DMS153 (cell line): ENCODE measurements at regions not wholly inside any gene's neighbourhood (a gene's known extent, or its start where the extent isn't known, plus 50 kb on each side); places are given as distances from the start of the nearest gene placed in this dataset.
"Not testable (repeated sequence)": the region's sequence is repeated elsewhere in the genome, so short reads cannot be mapped to it uniquely, and the experiment has no call there.

Experiments used
- DNase-seq: peaks from one replicate; lab custom pipeline; 2025; lab: John Stamatoyannopoulos, UW

DNA sequence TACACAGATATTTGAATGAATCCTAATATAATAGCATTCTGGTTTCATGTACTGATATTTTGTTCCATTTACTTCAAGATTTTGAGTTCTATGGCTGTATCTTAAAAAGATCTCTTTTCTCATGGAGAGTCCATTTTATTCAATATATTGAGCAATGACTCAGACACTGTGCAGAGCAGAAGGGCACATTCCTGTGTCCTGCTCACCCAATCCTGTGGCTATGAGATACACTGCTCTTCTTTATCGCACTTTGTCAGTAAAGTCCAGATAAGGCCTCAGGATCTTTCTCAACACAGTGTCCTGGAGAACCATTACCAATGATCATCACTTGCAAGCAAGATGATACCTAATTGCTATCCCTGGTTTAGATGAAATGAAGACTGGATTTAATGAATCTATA is 155.0 kb downstream of the CYSLTR2 start:
- no peak for DNase-seq

DNA sequence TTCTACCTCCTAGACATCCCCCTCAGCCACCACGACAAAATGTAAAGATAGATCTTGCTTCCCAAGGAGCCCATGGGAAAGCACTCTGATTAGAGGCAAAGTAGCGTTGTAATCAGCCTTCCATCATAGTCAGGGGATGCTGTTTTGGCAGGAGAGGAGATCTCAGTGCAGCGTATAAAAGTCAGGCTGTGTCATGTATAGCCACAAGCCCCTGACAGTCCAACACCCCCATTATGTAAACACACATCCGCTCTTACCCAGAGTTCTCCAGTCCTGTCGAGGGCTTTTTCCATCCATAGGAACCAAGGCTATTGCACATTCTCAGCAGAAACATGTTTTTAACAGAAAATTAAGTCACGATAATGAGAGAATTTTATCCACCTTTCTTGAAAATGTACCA is 156.3 kb downstream of the CYSLTR2 start:
- DNase-seq, result no peak

DNA sequence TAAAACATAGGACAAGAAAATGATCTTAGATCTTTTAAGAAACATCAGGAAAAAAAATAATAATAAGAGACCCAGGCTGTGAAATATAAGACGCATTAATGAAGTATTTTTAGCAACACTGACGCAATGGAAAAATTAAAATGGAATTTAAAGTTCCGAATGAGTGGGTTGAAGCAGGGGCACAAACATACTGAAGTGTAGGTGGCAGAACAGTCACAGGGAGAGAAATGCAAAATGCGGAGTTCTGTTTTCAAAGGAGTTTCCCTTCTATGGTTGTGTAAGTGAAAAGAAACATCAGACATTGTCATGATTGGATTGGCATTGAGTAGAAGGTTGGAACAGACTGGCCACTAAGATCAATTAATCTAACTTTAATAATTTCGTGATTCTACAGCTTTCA is 159.8 kb downstream of the CYSLTR2 start:
- DNase-seq, result no peak

DNA sequence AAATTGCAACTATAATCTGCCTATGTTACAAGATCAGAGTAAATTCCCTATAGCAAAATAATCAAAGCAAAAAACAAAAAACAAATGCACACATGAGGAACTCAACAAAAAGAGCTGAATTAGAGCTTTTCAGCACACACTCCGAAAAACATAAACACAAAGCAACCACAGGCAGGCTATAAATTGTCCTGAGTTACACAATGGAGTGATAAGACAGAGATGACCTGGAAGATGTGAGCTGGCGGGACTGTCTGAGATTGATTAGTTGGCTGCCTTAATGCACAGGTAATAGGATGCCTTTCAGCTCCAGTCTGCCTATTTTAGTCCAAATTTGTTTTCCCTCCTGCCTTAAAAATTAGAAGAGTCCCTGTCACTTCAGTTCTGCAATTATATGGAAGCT is 159.0 kb upstream of the FNDC3A start:
- DNase-seq, result no peak

DNA sequence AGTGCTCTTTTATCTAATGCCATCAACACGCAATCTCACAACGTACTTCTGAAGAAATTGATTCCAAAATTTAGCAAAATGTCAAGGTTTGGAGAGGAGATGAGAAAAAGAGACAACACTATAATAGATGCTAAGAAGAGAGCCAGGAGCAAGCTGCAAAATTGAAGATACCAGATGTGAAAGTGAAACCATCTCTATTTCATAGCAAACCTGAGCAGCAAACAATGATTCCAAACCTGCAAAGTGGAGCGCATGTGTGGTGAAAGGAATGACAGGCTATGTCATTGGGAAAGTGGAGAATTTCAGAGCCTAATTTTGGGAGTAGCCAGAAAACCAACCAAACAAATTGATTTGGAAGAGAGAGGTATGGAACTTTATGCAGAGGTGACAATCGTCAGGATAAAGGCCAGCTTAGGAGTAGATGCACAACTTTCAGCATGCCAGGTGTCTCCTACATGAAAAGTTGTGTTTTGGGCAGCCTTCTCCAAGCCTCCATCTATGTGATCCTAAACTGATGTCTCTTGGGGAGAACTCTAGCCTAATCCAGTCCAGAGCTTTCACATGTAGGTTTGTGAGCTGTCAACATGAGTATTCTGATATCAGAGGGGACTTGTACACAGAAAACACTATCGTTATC is 158.4 kb upstream of the FNDC3A start:
- DNase-seq, result no peak

DNA sequence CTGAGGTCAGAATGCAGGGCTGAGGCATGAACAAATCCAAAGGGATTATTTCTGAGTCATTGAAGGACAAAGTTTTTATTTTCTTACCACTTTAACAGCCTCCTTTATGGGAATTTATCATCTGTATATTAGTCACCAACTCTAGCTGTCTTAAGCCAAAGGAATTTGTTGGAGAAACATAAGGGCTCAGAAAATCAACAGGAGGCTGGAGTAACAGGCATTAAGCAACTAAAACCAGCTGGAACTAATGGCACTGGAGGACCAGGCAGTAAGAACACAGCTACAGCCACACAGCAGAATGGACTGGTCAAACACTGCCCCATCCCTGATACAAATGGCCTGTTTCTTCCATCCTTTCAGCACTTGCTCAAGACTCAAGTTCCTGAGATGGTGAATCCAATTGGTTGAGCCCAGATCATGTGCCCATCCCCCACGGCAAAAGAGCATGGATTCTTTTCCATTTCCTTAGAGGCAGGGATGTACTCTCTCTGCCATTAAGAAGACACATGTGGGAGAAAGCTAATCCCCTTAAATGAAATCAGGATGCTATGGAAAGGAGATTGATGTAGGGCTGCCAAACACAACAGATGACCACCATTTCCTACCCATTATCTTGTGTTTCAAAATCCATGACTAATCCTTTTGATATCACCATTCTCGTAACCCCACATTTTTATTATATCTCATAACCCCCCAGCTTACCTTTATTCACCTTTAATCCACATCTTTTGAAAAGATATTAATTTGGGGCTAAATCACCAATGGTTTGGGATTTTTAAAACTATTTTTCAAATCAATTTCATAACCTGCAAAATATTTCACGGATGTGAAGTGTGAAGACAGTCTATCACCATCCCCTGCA is 157.0 kb upstream of the FNDC3A start:
- no peak for DNase-seq

DNA sequence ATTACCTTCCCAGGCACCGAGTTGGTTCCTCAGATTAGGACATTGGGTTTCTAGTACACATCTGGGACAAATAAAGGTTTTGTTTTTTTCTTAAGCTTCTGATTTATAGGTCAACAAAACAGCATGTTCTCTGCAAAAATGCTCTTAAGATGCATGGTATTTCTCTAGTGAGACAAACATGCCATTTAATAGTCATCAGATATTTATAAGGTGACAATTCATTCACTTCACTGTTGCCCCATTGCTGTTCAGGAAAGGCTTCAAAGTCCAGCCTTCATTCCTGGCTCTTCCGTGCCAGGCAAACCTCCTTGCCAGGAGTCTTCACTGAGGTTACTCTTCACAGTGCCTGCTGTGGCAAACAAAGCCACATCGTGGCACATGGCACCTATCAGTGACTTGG is 156.3 kb upstream of the FNDC3A start:
- no peak for DNase-seq

DNA sequence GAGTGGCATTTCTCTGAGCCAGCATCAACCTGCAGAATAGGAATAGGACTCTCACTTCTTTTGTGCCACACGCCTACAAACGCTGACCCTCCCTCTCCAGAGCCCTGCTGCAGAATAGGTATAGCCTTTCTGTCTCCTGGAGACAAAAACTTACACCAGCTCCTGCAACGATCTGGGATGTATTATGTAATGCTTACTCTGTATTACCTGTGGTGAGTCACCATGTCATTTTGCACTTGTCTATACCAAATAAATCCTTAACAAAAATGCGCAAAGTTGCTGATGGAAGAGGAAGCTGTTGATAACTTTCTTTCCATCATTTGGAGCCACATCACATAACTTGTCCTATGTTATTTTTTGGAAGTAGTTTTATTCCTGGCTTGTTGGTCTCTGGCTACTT is 155.8 kb upstream of the FNDC3A start:
- DNase-seq, result peak; percentile 51

DNA sequence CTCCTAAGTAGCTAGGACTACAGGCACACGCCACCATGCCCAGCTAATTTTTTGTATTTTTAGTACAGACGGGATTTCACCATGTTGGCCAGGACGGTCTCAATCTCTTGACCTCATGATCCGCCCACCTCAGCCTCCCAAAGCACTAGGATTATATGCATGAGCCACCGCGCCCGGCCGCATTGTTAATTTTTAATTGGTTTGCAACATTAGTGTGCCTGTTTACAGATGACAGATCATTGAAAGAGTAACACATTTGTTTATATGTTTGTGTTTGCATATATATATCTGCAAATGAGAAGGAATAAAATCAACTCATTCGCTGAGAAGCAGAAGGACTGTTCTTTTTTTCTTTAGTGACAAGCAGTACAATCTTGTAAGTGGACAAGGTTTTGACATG is 152.2 kb upstream of the FNDC3A start:
- not testable (repeated sequence) for DNase-seq

DNA sequence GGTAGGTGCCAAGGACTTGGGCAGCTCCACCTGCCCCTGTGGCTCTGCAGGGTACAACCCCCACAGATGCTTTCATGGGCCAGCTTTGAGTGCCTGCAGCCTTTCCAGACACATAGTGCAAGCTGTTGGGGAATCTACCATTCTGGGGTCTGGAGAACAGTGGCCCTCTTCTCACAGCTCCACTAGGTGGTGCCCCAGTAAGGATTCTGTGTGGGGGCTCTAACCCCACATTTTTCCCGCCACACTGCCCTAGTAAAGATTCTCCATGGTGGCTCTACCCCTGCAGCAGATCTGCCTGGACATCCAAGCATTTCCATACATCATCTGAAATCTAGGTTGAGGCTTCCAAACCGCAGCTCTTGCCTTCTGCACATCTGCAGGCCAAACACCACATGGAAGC is 149.7 kb upstream of the FNDC3A start:
- DNase-seq, result no peak

DNA sequence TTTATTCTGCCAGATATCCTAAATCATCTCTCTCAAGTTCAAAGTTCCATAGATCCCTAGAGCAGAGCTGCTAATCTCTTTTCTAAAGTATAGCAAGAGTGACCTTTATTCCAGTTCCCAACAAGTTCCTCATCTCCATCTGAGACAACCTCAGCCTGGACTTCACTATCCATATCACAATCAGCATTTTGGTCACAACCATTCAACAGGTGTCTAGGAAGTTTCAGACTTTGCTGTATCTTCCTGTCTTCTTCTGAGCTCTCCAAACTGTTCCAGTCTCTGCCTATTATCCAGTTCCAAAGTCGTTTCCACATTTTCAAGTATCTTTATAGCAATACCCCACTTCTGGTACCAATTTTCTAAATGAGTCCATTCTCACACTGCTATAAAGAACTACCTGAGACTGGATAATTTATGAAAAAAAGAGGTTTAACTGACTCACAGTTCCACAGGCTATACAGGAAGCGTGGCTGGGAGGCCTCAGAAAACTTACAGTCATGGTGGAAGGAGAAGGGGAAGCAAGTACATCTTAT is 148.7 kb upstream of the FNDC3A start:
- DNase-seq, result not testable (repeated sequence)

DNA sequence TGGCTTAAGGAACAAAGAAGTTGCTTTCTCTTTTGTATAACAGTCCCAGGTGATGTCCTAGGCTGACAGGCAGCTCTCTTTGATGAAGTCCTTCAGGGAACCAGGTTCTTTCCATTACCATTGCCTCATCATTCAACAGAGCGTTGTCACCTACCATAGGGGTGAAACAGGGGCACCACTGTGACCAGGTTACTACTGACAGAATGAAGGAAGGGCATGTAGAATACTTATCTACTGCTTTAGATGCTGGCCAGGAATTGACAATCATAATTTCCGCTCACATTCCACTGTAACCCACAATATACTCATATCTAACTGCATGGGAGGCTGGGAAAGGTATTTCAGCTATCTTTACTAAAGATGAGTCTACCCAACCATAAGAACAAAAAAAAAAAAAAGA is 148.0 kb upstream of the FNDC3A start:
- no peak for DNase-seq

DNA sequence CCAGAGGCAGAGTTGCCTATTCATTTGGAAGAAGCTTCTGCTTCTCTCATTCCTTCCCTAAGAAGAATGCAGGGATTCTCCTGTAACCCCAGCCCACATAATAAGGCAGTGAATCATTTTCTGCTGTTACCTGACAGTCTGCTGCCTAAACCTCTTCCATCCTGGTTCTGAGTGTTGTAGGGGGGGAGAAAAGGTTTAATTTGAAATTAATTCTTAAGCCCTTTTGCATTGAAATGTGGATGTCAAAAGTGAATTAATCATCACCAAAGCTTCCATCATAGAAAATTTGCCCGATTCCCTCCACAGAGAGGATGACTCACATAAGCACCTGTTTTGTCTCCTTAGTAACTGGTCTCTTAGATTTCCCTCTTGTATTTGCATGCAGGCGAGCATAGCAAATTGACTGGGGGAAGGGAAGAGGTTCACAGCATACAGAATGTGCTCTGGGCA is 146.7 kb upstream of the FNDC3A start:
- peak; percentile 90 for DNase-seq

DNA sequence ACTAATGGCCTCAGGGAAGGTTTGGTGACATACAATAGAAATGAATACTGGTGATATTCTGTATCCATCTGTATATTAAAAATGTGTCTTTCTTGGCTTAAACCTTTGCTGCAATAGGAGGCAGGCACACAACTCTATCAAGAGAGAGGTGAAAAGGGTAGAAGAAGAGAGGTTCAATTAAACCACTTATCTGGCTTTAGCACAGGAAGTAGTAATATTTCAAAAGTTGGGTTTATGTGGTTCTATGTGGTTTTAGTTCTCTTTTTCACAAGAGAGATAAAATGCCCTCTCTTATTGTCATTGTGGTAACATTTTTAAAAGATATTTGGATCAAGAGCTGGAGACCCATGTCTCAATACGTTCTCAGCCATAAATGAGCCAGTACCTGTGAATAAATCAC is 146.2 kb upstream of the FNDC3A start:
- no peak for DNase-seq

DNA sequence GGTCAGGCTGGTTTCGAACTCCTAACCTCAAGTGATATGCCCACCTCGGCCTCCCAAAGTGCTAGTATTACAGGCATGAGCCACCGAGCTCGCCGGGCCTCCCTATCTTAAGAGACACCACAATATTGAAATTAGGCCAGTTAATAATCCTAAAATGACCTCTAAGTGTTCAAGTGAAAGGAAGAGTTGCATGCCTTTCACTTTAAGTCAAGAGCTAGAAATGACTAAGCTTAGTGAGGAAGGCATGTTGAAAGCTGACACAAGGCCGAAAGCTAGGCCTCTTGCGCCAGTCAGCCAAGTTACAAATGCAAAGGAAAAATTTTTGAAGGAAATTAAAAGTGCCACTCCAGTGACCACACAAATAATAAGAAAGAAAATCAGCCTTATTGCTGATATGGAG is 144.5 kb upstream of the FNDC3A start:
- no peak for DNase-seq

DNA sequence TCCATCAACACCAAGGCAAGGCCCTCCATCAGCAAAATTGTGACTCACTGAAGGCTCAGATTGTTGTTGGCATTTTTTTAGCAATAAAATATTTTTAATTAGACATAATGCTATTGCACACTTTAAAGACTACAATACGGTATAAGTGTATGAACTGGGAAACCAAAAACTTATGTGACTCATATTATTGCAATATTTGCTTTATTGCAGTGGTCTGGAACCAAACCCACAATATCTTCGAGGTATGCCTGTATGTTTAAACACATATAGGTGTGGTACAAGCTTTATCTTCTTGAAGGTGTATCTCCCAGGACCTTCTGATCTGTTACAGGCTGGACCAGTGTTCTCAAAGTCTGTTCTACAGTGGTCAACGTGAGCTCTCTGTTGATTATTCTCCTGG is 142.3 kb upstream of the FNDC3A start:
- no peak for DNase-seq

DNA sequence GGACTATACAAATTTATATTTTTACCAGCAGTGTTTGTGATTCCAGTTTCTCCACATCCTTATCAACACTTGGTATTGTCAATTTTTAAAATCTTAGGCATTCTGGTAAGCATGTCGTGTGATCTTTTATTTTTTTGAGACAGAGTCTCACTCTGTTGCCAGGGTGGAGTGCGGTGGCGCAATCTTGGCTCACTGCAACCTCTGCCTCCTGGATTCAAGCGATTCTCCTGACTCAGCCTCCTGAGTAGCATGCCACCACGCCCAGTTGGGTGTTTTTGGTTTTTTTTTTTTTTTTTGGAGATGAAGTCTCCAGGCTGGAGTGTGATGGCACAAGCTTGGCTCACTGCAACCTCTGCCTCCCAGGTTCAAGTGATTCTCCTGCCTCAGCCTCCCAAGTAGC is 140.4 kb upstream of the FNDC3A start:
- not testable (repeated sequence) for DNase-seq

DNA sequence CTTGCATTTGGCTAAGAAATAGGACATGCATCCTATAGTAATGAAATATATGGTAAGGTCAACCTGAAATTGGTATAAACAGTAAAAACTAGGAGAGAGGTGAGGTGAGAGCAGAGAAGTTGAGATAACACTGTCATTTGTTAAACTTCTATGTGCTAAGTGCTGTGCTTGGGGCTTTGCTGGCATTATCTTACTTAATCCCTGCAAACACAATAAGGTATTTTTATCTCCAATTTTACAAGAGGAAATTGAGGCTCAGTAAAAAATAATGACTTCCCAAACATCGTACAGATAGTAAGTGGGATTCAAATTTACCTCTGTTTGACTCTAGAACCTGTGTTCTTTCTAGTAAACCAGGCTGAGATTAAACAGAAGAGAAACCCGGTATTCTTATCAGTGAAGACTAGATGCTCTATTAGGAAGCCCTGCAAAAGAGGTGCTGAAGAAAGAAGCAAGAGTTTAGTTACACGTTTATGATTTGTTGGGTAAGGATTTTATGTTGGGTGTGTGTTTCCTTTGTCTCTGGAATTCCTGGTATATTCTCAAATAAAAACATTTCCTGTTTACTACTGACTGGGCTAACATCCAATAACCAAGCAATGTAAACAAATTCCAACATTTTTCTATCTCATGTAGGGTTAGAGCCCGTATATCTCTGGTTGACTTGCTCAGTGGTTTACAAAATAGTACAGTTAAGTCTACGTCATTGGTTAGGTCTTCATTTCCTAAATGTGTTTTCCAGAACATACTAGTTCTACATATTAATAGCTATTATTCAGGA is 137.3 kb upstream of the FNDC3A start:
- DNase-seq, result peak; percentile 16

DNA sequence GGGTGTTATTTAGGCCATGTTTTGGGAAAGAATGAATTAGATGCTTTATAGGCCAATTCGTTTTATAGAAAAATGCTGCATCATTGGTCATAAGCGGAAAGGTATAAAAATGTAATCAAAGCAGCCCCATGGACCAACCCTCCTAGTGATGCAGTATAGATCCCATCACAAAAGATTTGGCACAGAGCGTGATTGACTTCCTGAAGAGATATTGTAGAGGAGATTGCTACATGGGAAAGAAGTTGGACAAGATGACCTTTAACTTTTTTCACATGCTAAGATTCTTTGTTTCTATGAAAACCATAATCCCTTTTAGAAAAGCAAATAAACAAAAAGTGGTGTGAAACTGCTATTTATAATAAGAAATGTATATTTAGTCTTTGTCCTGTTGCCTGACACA is 136.5 kb upstream of the FNDC3A start:
- no peak for DNase-seq

DNA sequence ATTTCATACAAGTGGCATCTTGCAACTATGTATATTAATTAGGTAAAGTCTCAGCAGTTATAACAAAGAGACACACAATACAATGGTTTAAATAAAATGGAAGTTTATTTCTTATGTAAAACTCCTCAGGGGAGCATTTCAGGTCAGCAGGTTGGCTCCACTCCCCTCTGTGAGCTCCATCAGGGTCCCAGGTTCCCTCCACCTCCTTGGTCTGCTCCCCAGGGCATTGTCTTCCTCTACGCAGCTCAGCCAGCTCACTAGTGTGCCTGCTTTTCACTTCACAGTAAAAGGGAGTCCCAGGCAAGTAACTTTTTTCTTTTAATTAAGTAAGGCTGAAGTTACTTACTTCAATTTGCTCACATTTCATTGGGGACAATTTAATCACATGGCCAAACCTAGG is 135.3 kb upstream of the FNDC3A start:
- DNase-seq, result no peak

DNA sequence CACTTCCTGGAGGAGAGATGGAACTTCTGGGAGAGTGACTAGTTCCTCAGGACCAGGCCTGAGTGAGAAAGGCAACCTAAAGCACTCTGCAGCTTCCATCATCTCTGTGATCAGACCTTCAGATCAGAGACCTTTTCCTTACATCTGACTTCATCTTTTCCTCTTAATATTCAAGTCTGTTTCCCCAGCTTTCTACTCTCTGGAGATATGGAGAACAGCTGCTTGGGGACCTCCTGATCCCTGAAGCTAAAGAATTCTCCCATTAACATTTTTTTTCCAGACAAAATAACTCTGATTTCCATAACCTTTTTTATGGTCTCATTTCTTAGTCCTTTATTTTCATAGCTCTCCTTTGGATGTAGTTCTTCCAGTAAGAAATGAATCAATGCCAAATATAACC is 133.4 kb upstream of the FNDC3A start:
- DNase-seq, result no peak

DNA sequence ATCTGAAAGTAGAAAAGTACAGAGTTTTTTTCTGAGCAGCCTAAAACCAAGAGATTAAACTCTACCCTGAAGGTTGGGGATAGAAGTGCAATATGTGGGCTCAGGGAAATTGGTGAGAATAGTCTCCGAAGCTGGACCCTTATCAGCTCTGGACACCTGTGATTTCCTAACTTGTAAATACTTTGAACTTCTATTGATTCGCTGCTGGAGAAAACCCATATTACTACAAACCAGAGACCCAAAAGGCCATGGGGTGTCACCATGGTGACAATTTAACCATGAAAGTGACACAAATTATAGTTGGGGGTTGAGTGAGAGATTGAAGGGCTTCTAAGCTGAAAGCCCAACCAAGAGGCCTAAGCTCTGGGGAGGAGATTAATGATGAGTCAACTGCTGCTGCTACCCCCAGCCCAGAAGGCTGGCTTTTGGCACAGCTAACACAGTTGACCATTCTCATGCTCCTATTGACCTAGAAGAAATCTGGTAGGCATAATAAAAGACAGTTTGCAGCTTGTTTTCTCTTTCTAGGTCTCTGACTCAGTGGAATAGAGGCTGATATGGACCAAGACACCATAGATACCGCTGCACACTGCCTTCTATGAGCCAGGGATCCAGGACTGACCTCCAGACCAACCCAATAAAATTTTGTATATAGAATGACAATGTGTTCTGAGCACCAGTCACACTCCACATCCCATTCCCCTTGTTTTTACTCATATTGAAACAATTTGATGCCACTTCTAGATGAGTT is 131.9 kb upstream of the FNDC3A start:
- DNase-seq, result no peak
